ENCODE measurements at regions not wholly inside any gene's neighbourhood (a gene's known extent, or its start where the extent isn't known, plus 50 kb on each side); places are given as distances from the start of the nearest gene placed in this dataset.

DNA sequence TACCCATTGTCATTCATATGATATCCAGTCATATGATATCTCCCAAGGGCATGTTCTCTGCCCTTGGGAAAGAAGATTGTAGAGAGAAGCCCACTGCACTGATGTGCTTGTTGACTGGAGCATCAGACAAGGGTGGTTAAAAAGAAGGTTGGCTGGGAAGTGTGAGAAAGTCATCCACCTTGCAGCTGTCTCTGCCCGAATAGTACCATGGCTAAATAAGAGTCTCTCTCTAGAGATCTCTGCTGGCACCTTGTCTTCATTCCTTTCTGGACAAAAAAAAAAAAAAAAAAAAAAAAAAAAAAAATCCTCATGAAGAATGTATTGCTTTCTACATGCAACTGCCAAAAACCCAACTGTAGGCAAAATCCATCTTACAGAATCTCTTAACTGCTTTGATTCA is 349.7 kb upstream of the ESRRG start:
- Histone ChIP-seq H3K27ac (ENCODE audit: insufficient read depth, low read length) (no peak overlapping the region), H2BK20ac (ENCODE audit: low read depth, low read length) (no peak overlapping the region), H3K14ac (replicated peaks; ENCODE audit: low read depth, low read length) (no peak overlapping the region), H3K9ac (ENCODE audit: low read depth, low read length) (no peak overlapping the region), H2AK9ac (replicated peaks; ENCODE audit: low read depth, low read length, poor library complexity) (no peak overlapping the region), H4K20me1 (ENCODE audit: insufficient read depth, low read length) (no peaks in the 10 kb centered on the region), H3K36me3 (ENCODE audit: control insufficient read depth, insufficient read depth, low read length) (no peaks in the 10 kb centered on the region), H3K4me1 (ENCODE audit: control insufficient read depth, insufficient read depth, low read length) (peaks cover 2% of the 10 kb centered on the region; the same call in 1 of the 2 replicates), H4K8ac (ENCODE audit: low read depth in 2 of 2, low read length in 2 of 2) (no peak overlapping the region), H3K4me2 (ENCODE audit: low read depth, low read length) (no peak overlapping the region), H2BK15ac (ENCODE audit: low read depth, low read length) (no peak overlapping the region), H3K56ac (ENCODE audit: extremely low read depth, insufficient read depth, low read length) (no peak overlapping the region), H3K79me1 (ENCODE audit: low read depth in 1 of 2, low read length in 2 of 2) (no peaks in the 10 kb centered on the region; a peak in 1 of 4 replicates), H2BK120ac (ENCODE audit: low read depth, low read length) (no peak overlapping the region), H2AFZ (replicated peaks; ENCODE audit: low read length, poor library complexity) (no peak overlapping the region), H4K5ac (ENCODE audit: low read depth, low read length) (no peak overlapping the region), H3K9me1 (ENCODE audit: insufficient read depth, low read length) (no peaks in the 10 kb centered on the region), H3K23ac (ENCODE audit: low read depth, low read length) (no peak overlapping the region), H3K4ac (ENCODE audit: low read depth, low read length) (no peak overlapping the region), H2AK5ac (ENCODE audit: low read depth, low read length) (no peak overlapping the region), H3K4me3 (ENCODE audit: insufficient read depth, low read depth, low read length) (no peak overlapping the region), H2BK5ac (ENCODE audit: low read depth, low read length, poor library complexity, severe bottlenecking) (no peak overlapping the region), H3K27me3 (ENCODE audit: control insufficient read depth, insufficient read depth, low read length) (no peaks in the 10 kb centered on the region), H3K9me3 (ENCODE audit: control insufficient read depth, insufficient read depth, low read length) (no peaks in the 10 kb centered on the region), H3K18ac (ENCODE audit: low read depth, low read length) (no peak overlapping the region), H4K91ac (ENCODE audit: insufficient read depth, low read depth, low read length) (no peak overlapping the region)
- POLR2A ChIA-PET (ENCODE audit: unreplicated experiment), result no interaction called here
- no TSS peak for BruUV-seq (replicated peaks)
- in situ Hi-C loops (cut with MboI; ENCODE audit: low sequenced_read_pairs) (no loop called here), dilution Hi-C loops (cut with HindIII; ENCODE audit: low sequenced_read_pairs, unreplicated experiment) (no loop called here), intact Hi-C loops (cut with micrococcal nuclease) (no loop called here)
- TF ChIP-seq, protein P1, sequence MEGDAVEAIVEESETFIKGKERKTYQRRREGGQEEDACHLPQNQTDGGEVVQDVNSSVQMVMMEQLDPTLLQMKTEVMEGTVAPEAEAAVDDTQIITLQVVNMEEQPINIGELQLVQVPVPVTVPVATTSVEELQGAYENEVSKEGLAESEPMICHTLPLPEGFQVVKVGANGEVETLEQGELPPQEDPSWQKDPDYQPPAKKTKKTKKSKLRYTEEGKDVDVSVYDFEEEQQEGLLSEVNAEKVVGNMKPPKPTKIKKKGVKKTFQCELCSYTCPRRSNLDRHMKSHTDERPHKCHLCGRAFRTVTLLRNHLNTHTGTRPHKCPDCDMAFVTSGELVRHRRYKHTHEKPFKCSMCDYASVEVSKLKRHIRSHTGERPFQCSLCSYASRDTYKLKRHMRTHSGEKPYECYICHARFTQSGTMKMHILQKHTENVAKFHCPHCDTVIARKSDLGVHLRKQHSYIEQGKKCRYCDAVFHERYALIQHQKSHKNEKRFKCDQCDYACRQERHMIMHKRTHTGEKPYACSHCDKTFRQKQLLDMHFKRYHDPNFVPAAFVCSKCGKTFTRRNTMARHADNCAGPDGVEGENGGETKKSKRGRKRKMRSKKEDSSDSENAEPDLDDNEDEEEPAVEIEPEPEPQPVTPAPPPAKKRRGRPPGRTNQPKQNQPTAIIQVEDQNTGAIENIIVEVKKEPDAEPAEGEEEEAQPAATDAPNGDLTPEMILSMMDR (conservative IDR thresholded peaks at IDR 0.05; ENCODE audit: low read depth, low read length), result no peak
- TF ChIP-seq, protein P2, sequence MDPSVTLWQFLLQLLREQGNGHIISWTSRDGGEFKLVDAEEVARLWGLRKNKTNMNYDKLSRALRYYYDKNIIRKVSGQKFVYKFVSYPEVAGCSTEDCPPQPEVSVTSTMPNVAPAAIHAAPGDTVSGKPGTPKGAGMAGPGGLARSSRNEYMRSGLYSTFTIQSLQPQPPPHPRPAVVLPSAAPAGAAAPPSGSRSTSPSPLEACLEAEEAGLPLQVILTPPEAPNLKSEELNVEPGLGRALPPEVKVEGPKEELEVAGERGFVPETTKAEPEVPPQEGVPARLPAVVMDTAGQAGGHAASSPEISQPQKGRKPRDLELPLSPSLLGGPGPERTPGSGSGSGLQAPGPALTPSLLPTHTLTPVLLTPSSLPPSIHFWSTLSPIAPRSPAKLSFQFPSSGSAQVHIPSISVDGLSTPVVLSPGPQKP (IDR thresholded peaks at IDR 0.05; ENCODE audit: borderline replicate concordance, low read depth, low read length), result no peak
- TF ChIP-seq RAD21 (IDR thresholded peaks at IDR 0.05; ENCODE audit: low read length) (no peak), SMC3 (IDR thresholded peaks at IDR 0.05; ENCODE audit: low read depth, low read length) (no peak), MXI1 (IDR thresholded peaks at IDR 0.05; ENCODE audit: borderline replicate concordance, low read depth, low read length) (no peak), POLR2A (IDR thresholded peaks at IDR 0.05; ENCODE audit: low read depth, low read length) (no peak), BHLHE40 (IDR thresholded peaks at IDR 0.05; ENCODE audit: low read depth, low read length) (no peak), MAFK (IDR thresholded peaks at IDR 0.05; ENCODE audit: low read depth, low read length) (no peak), FOS (IDR thresholded peaks at IDR 0.05; ENCODE audit: low read depth, low read length) (no peak), CHD1 (IDR thresholded peaks at IDR 0.05; ENCODE audit: low read depth, low read length) (no peak), MAZ (IDR thresholded peaks at IDR 0.05; ENCODE audit: borderline replicate concordance, low read depth, low read length) (no peak), RFX5 (IDR thresholded peaks at IDR 0.05; ENCODE audit: low read depth, low read length) (no peak), CEBPB (IDR thresholded peaks at IDR 0.05; ENCODE audit: low read depth, low read length) (no peak), RCOR1 (IDR thresholded peaks at IDR 0.05; ENCODE audit: insufficient replicate concordance, low read length) (no peak), NFE2L2 (IDR thresholded peaks at IDR 0.05; ENCODE audit: low read depth, low read length) (no peak)
- TF ChIP-seq, protein P3, sequence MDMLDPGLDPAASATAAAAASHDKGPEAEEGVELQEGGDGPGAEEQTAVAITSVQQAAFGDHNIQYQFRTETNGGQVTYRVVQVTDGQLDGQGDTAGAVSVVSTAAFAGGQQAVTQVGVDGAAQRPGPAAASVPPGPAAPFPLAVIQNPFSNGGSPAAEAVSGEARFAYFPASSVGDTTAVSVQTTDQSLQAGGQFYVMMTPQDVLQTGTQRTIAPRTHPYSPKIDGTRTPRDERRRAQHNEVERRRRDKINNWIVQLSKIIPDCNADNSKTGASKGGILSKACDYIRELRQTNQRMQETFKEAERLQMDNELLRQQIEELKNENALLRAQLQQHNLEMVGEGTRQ (IDR thresholded peaks at IDR 0.05; ENCODE audit: low read depth, low read length), result no peak
- ATAC-seq (ENCODE audit: low read depth) (no peak), DNase-seq (no peak)
- WGBS, 2 experiments (ENCODE audit: extremely low coverage in 2 of 2, insufficient read length in 1 of 2), result no CpG with 5 or more reads among the region's 1 CpG
- CTCF ChIA-PET, result interaction anchor here (0.6 kb wide), 1 partner anchor 43 kb away, joined by 3 read pairs; no protein-coding TSS in a partner anchor

Data from IMR-90 (cell line).